Spleen (tissue), 11 donors: ENCODE measurements at regions not wholly inside any gene's neighbourhood (a gene's known extent, or its start where the extent isn't known, plus 50 kb on each side); places are given as distances from the start of the nearest gene placed in this dataset.
"Not testable (repeated sequence)": the region's sequence is repeated elsewhere in the genome, so short reads cannot be mapped to it uniquely, and the experiment has no call there.

ENCODE experiments used
- DNase-seq: peaks from one replicate; pipeline ENCODE4 v3.0.0-alpha.2; 2020
- H3K27ac ChIP-seq, 8 donors: fragments of 200-600 bp; sonication (generic) in 7 of 8; 1 replicate in 4 of 8; 2 replicates in 4 of 8; pipeline versions ENCODE4 v1.5.0 to v1.8.0; 2016 to 2021; ENCODE audit warnings: inconsistent platforms in 4 of 8, mild to moderate bottlenecking in 4 of 8, moderate library complexity in 1 of 8
- H3K27me3 ChIP-seq, 7 donors: fragments of 200-600 bp; sonication (generic) in 6 of 7; replicated peaks in 1 of 7; 1 replicate in 4 of 7; 2 replicates in 3 of 7; pipeline versions ENCODE4 v1.5.0 to v1.8.0; 2016 to 2021; ENCODE audit warnings: inconsistent platforms in 3 of 7, mild to moderate bottlenecking in 1 of 7
- H3K36me3 ChIP-seq, 6 donors: fragments of 200-600 bp; sonication (generic) in 5 of 6; 1 replicate in 4 of 6; 2 replicates in 2 of 6; pipeline versions ENCODE4 v1.5.0 to v1.8.0; 2016 to 2021; ENCODE audit warnings: inconsistent platforms in 2 of 6
- H3K4me1 ChIP-seq, 6 donors: fragments of 200-600 bp; sonication (generic) in 5 of 6; 1 replicate in 3 of 6; 2 replicates in 3 of 6; pipeline versions ENCODE4 v1.5.0 to v1.8.0; 2016 to 2021; ENCODE audit warnings: inconsistent platforms in 3 of 6
- H3K4me3 ChIP-seq, 8 donors: fragments of 200-600 bp; sonication (generic) in 7 of 8; 1 replicate in 4 of 8; 2 replicates in 4 of 8; pipeline versions ENCODE4 v1.5.0 to v1.8.0; 2016 to 2021; ENCODE audit warnings: inconsistent platforms in 4 of 8, mild to moderate bottlenecking in 4 of 8, moderate library complexity in 2 of 8
- H3K9me3 ChIP-seq, 8 donors: fragments of 200-600 bp; sonication (generic) in 7 of 8; 1 replicate in 4 of 8; 2 replicates in 4 of 8; pipeline versions ENCODE4 v1.5.0 to v1.8.0; 2016 to 2021; ENCODE audit warnings: inconsistent platforms in 4 of 8
- CTCF ChIP-seq, 11 experiments: fragments of 200-600 bp in 7 of 11; fragments of 450-650 bp in 4 of 11; sonication (generic) in 4 of 11; IDR thresholded peaks in 8 of 11; conservative IDR thresholded peaks in 3 of 11; 1 replicate in 7 of 11; 2 replicates in 4 of 11; pipeline versions ENCODE4 v1.4.0 to v1.8.0; 2016 to 2021; ENCODE audit warnings: antibody characterized with exemption in 11 of 11, inconsistent platforms in 4 of 11, mild to moderate bottlenecking in 1 of 11
- POLR2A ChIP-seq, 3 donors: fragments of 450-650 bp; IDR thresholded peaks; one replicate each; pipeline ENCODE4 v1.5.1; 2017; ENCODE audit warnings: antibody characterized with exemption in 3 of 3, mild to moderate bottlenecking in 1 of 3
- POLR2AphosphoS5 ChIP-seq, 3 donors: sonication (generic); formaldehyde crosslinking; IDR thresholded peaks; one replicate each; pipeline ENCODE4 v1.5.1; 2017; ENCODE audit warnings: antibody characterized with exemption in 3 of 3
- WGBS, 5 donors: extraction: QIAGEN DNeasy Blood & Tissue Kit in 3 of 5; methylation state at CpG; one replicate each; pipeline versions ENCODE4 v1.1.5 to v1.1.7; 2013 to 2018; 5-methylcytosine and 5-hydroxymethylcytosine counted together
- intact Hi-C: fragments of 100-400 bp; cut with DNase I; formaldehyde crosslinking; loops from one replicate; pipeline ENCODE4 v1.15.0; 2023; ENCODE audit warnings: low total_unique reads
- donor health status: healthy with polysubstance abuse.
- donor health status: DM: no; HTN: no; CAD: no; lungs with moderate emphysema.
- donor health status: DM: no; HTN: no; CAD: no.
- donor health status: Bipolar disorder and iron deficiency.
- donor health status: healthy.
- donor health status: DM: no; HTN: no; CAD: no.
- donor health status: DM: yes; HTN: yes; CAD: no.

GRCh38 chr3:182331341-182331740, 462.0 kb upstream of the ATP11B start:
- Histone ChIP-seq H3K27me3 (peaks cover 0 to 4% (median 0%) of the 10 kb centered on the region in 7 donors), H3K4me3 (no peak overlapping the region), H3K27ac (no peak overlapping the region), H3K36me3 (no peaks in the 10 kb centered on the region), H3K4me1 (no peaks in the 10 kb centered on the region), H3K9me3 (peaks cover 0 to 26% (median 7%) of the 10 kb centered on the region in 8 donors)
- no peak for DNase-seq
- WGBS, 5 donors: 27 to 45% (median 38%) methylated on average over 4 of the region's 4 CpGs
- TF ChIP-seq POLR2A (IDR thresholded peaks at IDR 0.05) (no peak), POLR2AphosphoS5 (IDR thresholded peaks at IDR 0.05) (no peak), CTCF (IDR thresholded peaks at IDR 0.05 in 8 of 11, conservative IDR thresholded peaks at IDR 0.05 in 3 of 11) (no peak)
- intact Hi-C loops: no loop called here

GRCh38 chr3:182342252-182342651, 451.1 kb upstream of the ATP11B start:
- no peak for DNase-seq
- 42 to 63% (median 52%) methylated on average over 1 of the region's 1 CpG for WGBS, 5 donors
- TF ChIP-seq POLR2A (IDR thresholded peaks at IDR 0.05): no peak
- no peak for TF ChIP-seq POLR2AphosphoS5 (IDR thresholded peaks at IDR 0.05)
- TF ChIP-seq CTCF (IDR thresholded peaks at IDR 0.05 in 8 of 11, conservative IDR thresholded peaks at IDR 0.05 in 3 of 11): no peak
- intact Hi-C loops: no loop called here
- no peaks in the 10 kb centered on the region for H3K36me3 ChIP-seq
- no peak overlapping the region for H3K27ac ChIP-seq
- peaks cover 0 to 11% (median 0%) of the 10 kb centered on the region in 8 donors for H3K9me3 ChIP-seq
- no peaks in the 10 kb centered on the region for H3K27me3 ChIP-seq
- H3K4me3 ChIP-seq: no peak overlapping the region
- no peaks in the 10 kb centered on the region for H3K4me1 ChIP-seq

GRCh38 chr3:182344026-182344425, 449.3 kb upstream of the ATP11B start:
- intact Hi-C loops, H3K4me1 ChIP-seq, DNase-seq, H3K27me3 ChIP-seq, H3K4me3 ChIP-seq, H3K27ac ChIP-seq, H3K36me3 ChIP-seq: not testable (repeated sequence)
- peaks cover 0 to 11% (median 0%) of the 10 kb centered on the region in 8 donors for H3K9me3 ChIP-seq

- H3K4me3 ChIP-seq: no peak overlapping the region
- H3K4me1 ChIP-seq: no peaks in the 10 kb centered on the region
- no peak for TF ChIP-seq POLR2A (IDR thresholded peaks at IDR 0.05)
- TF ChIP-seq CTCF (IDR thresholded peaks at IDR 0.05 in 8 of 11, conservative IDR thresholded peaks at IDR 0.05 in 3 of 11): no peak
- no peak for TF ChIP-seq POLR2AphosphoS5 (IDR thresholded peaks at IDR 0.05)
- 15 to 58% (median 52%) methylated on average over 2 of the region's 2 CpGs for WGBS, 5 donors
- DNase-seq: no peak
- intact Hi-C loops: no loop called here
- no peaks in the 10 kb centered on the region for H3K36me3 ChIP-seq
- no peaks in the 10 kb centered on the region for H3K27me3 ChIP-seq
- H3K9me3 ChIP-seq: peaks cover 0 to 8% (median 0%) of the 10 kb centered on the region in 8 donors
- no peak overlapping the region for H3K27ac ChIP-seq
Observed at GRCh38 chr3:182349051-182349450, 444.3 kb upstream of the ATP11B start.

GRCh38 chr3:182349951-182350517, 443.3 kb upstream of the ATP11B start:
- no peak for TF ChIP-seq POLR2AphosphoS5 (IDR thresholded peaks at IDR 0.05)
- no peak for TF ChIP-seq POLR2A (IDR thresholded peaks at IDR 0.05)
- TF ChIP-seq CTCF (IDR thresholded peaks at IDR 0.05 in 8 of 11, conservative IDR thresholded peaks at IDR 0.05 in 3 of 11): no peak
- H3K9me3 ChIP-seq: peaks cover 0 to 4% (median 0%) of the 10 kb centered on the region in 8 donors
- no peak overlapping the region for H3K27ac ChIP-seq
- intact Hi-C loops: no loop called here
- no peak overlapping the region for H3K4me3 ChIP-seq
- H3K27me3 ChIP-seq: no peaks in the 10 kb centered on the region
- no peaks in the 10 kb centered on the region for H3K36me3 ChIP-seq
- no peaks in the 10 kb centered on the region for H3K4me1 ChIP-seq
- WGBS, 5 donors: 71 to 85% (median 74%) methylated on average over 1 of the region's 1 CpG
- DNase-seq: no peak
